CD4-positive, alpha-beta T cell (primary cell): ENCODE measurements at regions not wholly inside any gene's neighbourhood (a gene's known extent, or its start where the extent isn't known, plus 50 kb on each side); places are given as distances from the start of the nearest gene placed in this dataset.

ENCODE experiments used
- ATAC-seq: fragments of 200-7000 bp; cut with Tn5 transposase; one replicate; pipeline ENCODE4 v1.10.0; 2022; ENCODE audit warnings: mild to moderate bottlenecking; ENCODE audit not compliant: poor library complexity
- CTCF ChIA-PET: fragments of 350-600 bp; sonication (Branson Sonifier 250); formaldehyde crosslinking; loops from one replicate; lab custom pipeline; 2021; ENCODE audit warnings: antibody characterized with exemption, inconsistent platforms; lab: Charles Lee
- POLR2A ChIA-PET: fragments of 350-600 bp; sonication (Branson Sonifier 250); formaldehyde crosslinking; loops from one replicate; lab custom pipeline; 2021; ENCODE audit warnings: antibody characterized with exemption, inconsistent platforms; lab: Charles Lee
- DNase-seq, 14 experiments: peaks; one replicate each; pipeline ENCODE4 v3.0.0-alpha.2; 2013 to 2020; ENCODE audit warnings: mixed read lengths in 2 of 14
- H3K27ac ChIP-seq, 2 donors: one replicate each; pipeline versions ENCODE4 v1.5.1 to v1.7.0; 2013; ENCODE audit warnings: low read length in 2 of 2, low read depth in 1 of 2, mild to moderate bottlenecking in 1 of 2
- H3K27me3 ChIP-seq, 2 experiments: 1 replicate in 1 of 2; 2 replicates in 1 of 2; pipeline versions ENCODE4 v1.6.1 to v1.7.0; 2013; ENCODE audit warnings: low read length in 2 of 2, control low read depth in 1 of 2, mild to moderate bottlenecking in 1 of 2, moderate library complexity in 1 of 2; ENCODE audit not compliant: insufficient read depth in 2 of 2, control insufficient read depth in 1 of 2
- H3K36me3 ChIP-seq: one replicate; pipeline ENCODE4 v1.6.1; 2013; ENCODE audit warnings: low read length, control low read depth; ENCODE audit not compliant: insufficient read depth
- H3K4me1 ChIP-seq: one replicate; pipeline ENCODE4 v1.6.1; 2013; ENCODE audit warnings: low read length, control low read depth; ENCODE audit not compliant: insufficient read depth
- H3K4me3 ChIP-seq: one replicate; pipeline ENCODE4 v1.5.1; 2013; ENCODE audit warnings: mild to moderate bottlenecking, low read length, moderate library complexity
- H3K9me3 ChIP-seq, 2 experiments: 1 replicate in 1 of 2; 2 replicates in 1 of 2; pipeline versions ENCODE4 v1.6.1 to v1.7.0; 2013; ENCODE audit warnings: low read length in 2 of 2, mild to moderate bottlenecking in 2 of 2, control low read depth in 1 of 2, moderate library complexity in 1 of 2; ENCODE audit not compliant: control insufficient read depth in 1 of 2, insufficient read depth in 1 of 2
- H3K27ac Mint-ChIP-seq: one replicate; pipeline ENCODE4 v1.8.0; 2020; ENCODE audit warnings: mixed read lengths
- H3K27me3 Mint-ChIP-seq: one replicate; pipeline ENCODE4 v1.8.0; 2021; ENCODE audit warnings: mixed read lengths
- H3K36me3 Mint-ChIP-seq: one replicate; pipeline ENCODE4 v1.8.0; 2021; ENCODE audit warnings: low read depth, mixed read lengths
- H3K4me1 Mint-ChIP-seq: one replicate; pipeline ENCODE4 v1.8.0; 2021; ENCODE audit warnings: low read depth, mixed read lengths
- H3K4me3 Mint-ChIP-seq: one replicate; pipeline ENCODE4 v1.8.0; 2020; ENCODE audit warnings: mild to moderate bottlenecking, mixed read lengths
- H3K9me3 Mint-ChIP-seq: one replicate; pipeline ENCODE4 v1.8.0; 2020; ENCODE audit warnings: mixed read lengths
- intact Hi-C, 2 experiments: fragments of 100-400 bp; cut with DNase I in 1 of 2; cut with micrococcal nuclease in 1 of 2; formaldehyde crosslinking; loops; one replicate each; pipeline versions ENCODE4 v1.15.1 to v1.9.0; 2023 to 2025; cut with DNase I, micrococcal nuclease
- TF ChIP-seq, protein P1 (sequence below): fragments of 200-600 bp; IDR thresholded peaks from one replicate; pipeline ENCODE4 v1.8.0; 2022; ENCODE audit warnings: antibody characterized with exemption, mild to moderate bottlenecking

DNA sequence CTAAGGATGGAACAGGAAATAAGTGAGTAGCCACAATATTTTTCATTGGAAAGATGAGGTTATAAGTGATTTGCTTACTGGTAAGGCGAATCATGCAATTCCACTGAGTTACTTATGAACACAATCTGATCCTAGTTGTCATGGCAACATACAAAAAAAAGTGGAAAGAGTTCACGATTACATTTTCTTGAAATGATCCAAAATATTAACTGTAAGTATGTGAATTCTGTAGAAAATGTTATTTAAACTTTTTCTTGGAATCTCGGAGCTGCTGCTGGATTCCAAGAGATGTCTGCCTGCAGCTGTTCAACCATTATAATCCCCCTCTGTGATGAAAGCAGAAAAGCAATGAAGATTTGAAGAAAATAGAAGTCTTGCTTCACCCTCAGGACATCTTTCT lies 120.5 kb downstream of the KBTBD8 start:
- ATAC-seq (no peak), DNase-seq (no peak)
- Mint-ChIP-seq H3K4me3 (no peak overlapping the region), H3K27ac (no peak overlapping the region), H3K4me1 (no peaks in the 10 kb centered on the region), H3K36me3 (no peaks in the 10 kb centered on the region), H3K9me3 (no peaks in the 10 kb centered on the region), H3K27me3 (peaks cover 40% of the 10 kb centered on the region)
- CTCF ChIA-PET = no interaction called here
- no peaks in the 10 kb centered on the region for H3K9me3 ChIP-seq
- H3K4me1 ChIP-seq = no peaks in the 10 kb centered on the region
- no peak overlapping the region for H3K4me3 ChIP-seq
- no peaks in the 10 kb centered on the region for H3K36me3 ChIP-seq
- intact Hi-C loops = loop anchor here (10.0 kb wide), 4 partner anchors 144 to 1186 kb away; no protein-coding TSS in a partner anchor
- H3K27me3 ChIP-seq = peaks cover 0 to 16% of the 10 kb centered on the region in 2 experiments
- TF ChIP-seq, protein P1, sequence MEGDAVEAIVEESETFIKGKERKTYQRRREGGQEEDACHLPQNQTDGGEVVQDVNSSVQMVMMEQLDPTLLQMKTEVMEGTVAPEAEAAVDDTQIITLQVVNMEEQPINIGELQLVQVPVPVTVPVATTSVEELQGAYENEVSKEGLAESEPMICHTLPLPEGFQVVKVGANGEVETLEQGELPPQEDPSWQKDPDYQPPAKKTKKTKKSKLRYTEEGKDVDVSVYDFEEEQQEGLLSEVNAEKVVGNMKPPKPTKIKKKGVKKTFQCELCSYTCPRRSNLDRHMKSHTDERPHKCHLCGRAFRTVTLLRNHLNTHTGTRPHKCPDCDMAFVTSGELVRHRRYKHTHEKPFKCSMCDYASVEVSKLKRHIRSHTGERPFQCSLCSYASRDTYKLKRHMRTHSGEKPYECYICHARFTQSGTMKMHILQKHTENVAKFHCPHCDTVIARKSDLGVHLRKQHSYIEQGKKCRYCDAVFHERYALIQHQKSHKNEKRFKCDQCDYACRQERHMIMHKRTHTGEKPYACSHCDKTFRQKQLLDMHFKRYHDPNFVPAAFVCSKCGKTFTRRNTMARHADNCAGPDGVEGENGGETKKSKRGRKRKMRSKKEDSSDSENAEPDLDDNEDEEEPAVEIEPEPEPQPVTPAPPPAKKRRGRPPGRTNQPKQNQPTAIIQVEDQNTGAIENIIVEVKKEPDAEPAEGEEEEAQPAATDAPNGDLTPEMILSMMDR = no peak
- POLR2A ChIA-PET = no interaction called here
- no peak overlapping the region for H3K27ac ChIP-seq

- ChIA-PET CTCF (interaction anchor here (1.2 kb wide), 1 partner anchor 10 kb away, joined by 5 read pairs; no protein-coding TSS in a partner anchor), POLR2A (no interaction called here)
- TF ChIP-seq, protein P1 = no peak
- H3K4me3 ChIP-seq = no peak overlapping the region
- Mint-ChIP-seq H3K4me3 (no peak overlapping the region), H3K27me3 (peaks cover 15% of the 10 kb centered on the region), H3K27ac (no peak overlapping the region), H3K4me1 (no peaks in the 10 kb centered on the region), H3K9me3 (no peaks in the 10 kb centered on the region), H3K36me3 (no peaks in the 10 kb centered on the region)
- no peaks in the 10 kb centered on the region for H3K36me3 ChIP-seq
- DNase-seq = no peak
- H3K9me3 ChIP-seq = peaks cover 0 to 6% of the 10 kb centered on the region in 2 experiments
- ATAC-seq = no peak
- H3K27me3 ChIP-seq = peaks cover 0 to 5% of the 10 kb centered on the region in 2 experiments
- H3K27ac ChIP-seq = no peak overlapping the region
- intact Hi-C loops = no loop called here
- H3K4me1 ChIP-seq = no peaks in the 10 kb centered on the region
Measured at GRCh38 chr3:67123914-67124313, 125.8 kb downstream of the KBTBD8 start.

DNA sequence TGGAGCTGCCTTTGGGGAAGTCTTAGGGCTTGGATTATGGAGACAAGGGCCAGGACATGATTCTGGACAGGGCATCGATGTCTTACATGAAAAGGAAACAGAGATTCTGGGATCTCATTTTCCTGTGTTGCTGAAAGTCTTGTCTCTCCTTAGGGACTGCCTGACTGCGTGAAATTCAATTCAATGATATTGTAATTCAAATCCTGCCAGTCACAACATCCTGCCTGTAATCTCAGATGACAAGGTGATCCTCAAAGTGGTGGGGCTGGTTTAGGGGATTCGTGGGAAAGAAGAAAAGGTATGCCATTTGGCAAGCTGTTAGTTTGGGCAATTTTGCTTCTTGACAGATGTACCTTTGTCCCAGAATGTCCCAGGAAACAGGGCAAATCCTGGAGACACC lies 129.1 kb downstream of the KBTBD8 start:
- POLR2A ChIA-PET = no interaction called here
- peaks cover 0 to 6% of the 10 kb centered on the region in 2 experiments for H3K9me3 ChIP-seq
- Mint-ChIP-seq H3K27me3 (peaks cover 10% of the 10 kb centered on the region), H3K9me3 (no peaks in the 10 kb centered on the region), H3K4me3 (no peak overlapping the region), H3K27ac (no peak overlapping the region), H3K4me1 (no peaks in the 10 kb centered on the region), H3K36me3 (no peaks in the 10 kb centered on the region)
- ATAC-seq = no peak
- H3K27me3 ChIP-seq = no peaks in the 10 kb centered on the region
- intact Hi-C loops = no loop called here
- CTCF ChIA-PET = no interaction called here
- H3K27ac ChIP-seq = no peak overlapping the region
- H3K36me3 ChIP-seq = no peaks in the 10 kb centered on the region
- no peaks in the 10 kb centered on the region for H3K4me1 ChIP-seq
- TF ChIP-seq, protein P1 = no peak
- H3K4me3 ChIP-seq = no peak overlapping the region
- DNase-seq = no peak
